ENCODE measurements at regions not wholly inside any gene's neighbourhood (a gene's known extent, or its start where the extent isn't known, plus 50 kb on each side); places are given as distances from the start of the nearest gene placed in this dataset.

GRCh38 chr10:111240348-111240747 lies 163.5 kb downstream of the ADRA2A start:
- Histone ChIP-seq H3K4me3 (no peak overlapping the region), H3K36me3 (no peaks in the 10 kb centered on the region), H3K4me1 (ENCODE audit: low read depth) (no peaks in the 10 kb centered on the region), H3K27me3 (no peaks in the 10 kb centered on the region), H3K9me3 (ENCODE audit: low read depth) (no peaks in the 10 kb centered on the region), H3K27ac (no peak overlapping the region)
- no peak for TF ChIP-seq CTCF (IDR thresholded peaks at IDR 0.05; ENCODE audit: low read depth, low read length)
- DNase-seq (ENCODE audit: low read depth in 1 of 2, low spot score in 1 of 2), result no peak

GRCh38 chr10:111243126-111243525 lies 166.3 kb downstream of the ADRA2A start:
- no peak for DNase-seq (ENCODE audit: low read depth in 1 of 2, low spot score in 1 of 2)
- Histone ChIP-seq H3K4me1 (ENCODE audit: low read depth) (no peaks in the 10 kb centered on the region), H3K27ac (no peak overlapping the region), H3K36me3 (no peaks in the 10 kb centered on the region), H3K27me3 (no peaks in the 10 kb centered on the region), H3K9me3 (ENCODE audit: low read depth) (no peaks in the 10 kb centered on the region), H3K4me3 (no peak overlapping the region)
- no peak for TF ChIP-seq CTCF (IDR thresholded peaks at IDR 0.05; ENCODE audit: low read depth, low read length)

GRCh38 chr10:111246136-111246535 lies 169.3 kb downstream of the ADRA2A start:
- Histone ChIP-seq H3K4me1 (ENCODE audit: low read depth) (no peaks in the 10 kb centered on the region), H3K9me3 (ENCODE audit: low read depth) (no peaks in the 10 kb centered on the region), H3K27me3 (no peaks in the 10 kb centered on the region), H3K36me3 (no peaks in the 10 kb centered on the region), H3K4me3 (no peak overlapping the region), H3K27ac (no peak overlapping the region)
- no peak for DNase-seq (ENCODE audit: low read depth in 1 of 2, low spot score in 1 of 2)
- no peak for TF ChIP-seq CTCF (IDR thresholded peaks at IDR 0.05; ENCODE audit: low read depth, low read length)

- H3K4me1 ChIP-seq (ENCODE audit: low read depth), result no peaks in the 10 kb centered on the region
- H3K27ac ChIP-seq, result no peak overlapping the region
- no peaks in the 10 kb centered on the region for H3K27me3 ChIP-seq
- no peak for DNase-seq (ENCODE audit: low read depth in 1 of 2, low spot score in 1 of 2)
- no peak for TF ChIP-seq CTCF (IDR thresholded peaks at IDR 0.05; ENCODE audit: low read depth, low read length)
- H3K4me3 ChIP-seq, result no peak overlapping the region
- no peaks in the 10 kb centered on the region for H3K9me3 ChIP-seq (ENCODE audit: low read depth)
- H3K36me3 ChIP-seq, result no peaks in the 10 kb centered on the region
Observed at GRCh38 chr10:111246814-111247452, 170.1 kb downstream of the ADRA2A start.

- no peak for DNase-seq (ENCODE audit: low read depth in 1 of 2, low spot score in 1 of 2)
- TF ChIP-seq CTCF (IDR thresholded peaks at IDR 0.05; ENCODE audit: low read depth, low read length), result no peak
- Histone ChIP-seq H3K4me1 (ENCODE audit: low read depth) (no peaks in the 10 kb centered on the region), H3K4me3 (no peak overlapping the region), H3K27ac (no peak overlapping the region), H3K27me3 (no peaks in the 10 kb centered on the region), H3K9me3 (ENCODE audit: low read depth) (no peaks in the 10 kb centered on the region), H3K36me3 (no peaks in the 10 kb centered on the region)
Observed at GRCh38 chr10:111247781-111248389, 171.1 kb downstream of the ADRA2A start.

Data from cardiac muscle cell (in vitro differentiated cells and primary cell).